Suprapubic skin (tissue), 4 donors: ENCODE measurements at regions not wholly inside any gene's neighbourhood (a gene's known extent, or its start where the extent isn't known, plus 50 kb on each side); places are given as distances from the start of the nearest gene placed in this dataset.

Experiments used
- CTCF ChIP-seq, 2 donors: fragments of 200-600 bp in 1 of 2; fragments of 450-650 bp in 1 of 2; sonication (generic) in 1 of 2; IDR thresholded peaks; one replicate each; pipeline ENCODE4 v1.5.1; 2016 to 2019; ENCODE audit warnings: antibody characterized with exemption in 2 of 2, mild to moderate bottlenecking in 1 of 2, moderate library complexity in 1 of 2
- EP300 ChIP-seq: sonication (generic); formaldehyde crosslinking; IDR thresholded peaks from one replicate; pipeline ENCODE4 v1.6.1; 2017; ENCODE audit warnings: antibody characterized with exemption
- POLR2A ChIP-seq, 2 donors: fragments of 450-650 bp; IDR thresholded peaks; one replicate each; pipeline ENCODE4 v1.6.1; 2017; ENCODE audit warnings: antibody characterized with exemption in 2 of 2, mild to moderate bottlenecking in 2 of 2, moderate library complexity in 2 of 2
- POLR2AphosphoS5 ChIP-seq, 3 donors: sonication (generic); formaldehyde crosslinking; IDR thresholded peaks; one replicate each; pipeline ENCODE4 v1.6.1; 2017; ENCODE audit warnings: antibody characterized with exemption in 3 of 3

- TF ChIP-seq POLR2A (IDR thresholded peaks at IDR 0.05) (no peak), CTCF (IDR thresholded peaks at IDR 0.05) (no peak), POLR2AphosphoS5 (IDR thresholded peaks at IDR 0.05) (no peak), EP300 (no peak)
These were observed 79.4 kb upstream of the TLE4 start for GRCh38 chr9:79492092-79493009.
